OCI-LY3 (cell line): ENCODE measurements at regions not wholly inside any gene's neighbourhood (a gene's known extent, or its start where the extent isn't known, plus 50 kb on each side); places are given as distances from the start of the nearest gene placed in this dataset.

Experiments
- CTCF ChIP-seq: fragments of 200-600, 300-600 bp; sonication (generic); IDR thresholded peaks from 2 replicates; pipeline ENCODE4 v1.5.1; 2014; ENCODE audit warnings: antibody characterized with exemption, low read length, low read depth
- EZH2phosphoT487 ChIP-seq: fragments of 200-600 bp; shearing (Covaris generic); IDR thresholded peaks from 2 replicates; pipeline ENCODE4 v1.6.1; 2018; ENCODE audit warnings: antibody characterized with exemption, mixed run types, low read depth

- TF ChIP-seq CTCF (no peak), EZH2phosphoT487 (no peak)
Observed at GRCh38 chr3:130255442-130255841, 90.0 kb upstream of the COL6A5 start.
